Right lobe of liver (tissue), 4 donors: ENCODE measurements at regions not wholly inside any gene's neighbourhood (a gene's known extent, or its start where the extent isn't known, plus 50 kb on each side); places are given as distances from the start of the nearest gene placed in this dataset.

ENCODE experiments used
- CTCF ChIP-seq, 4 donors: fragments of 200-600 bp in 3 of 4; fragments of 450-650 bp in 1 of 4; IDR thresholded peaks; one replicate each; pipeline versions ENCODE4 v1.5.1 to v1.8.0; 2016 to 2022; ENCODE audit warnings: antibody characterized with exemption in 4 of 4, mild to moderate bottlenecking in 2 of 4
- POLR2A ChIP-seq: fragments of 450-650 bp; IDR thresholded peaks from one replicate; pipeline ENCODE4 v1.6.1; 2017; ENCODE audit warnings: antibody characterized with exemption, mild to moderate bottlenecking
- donor health status: DM: no; HTN: no; CAD: no.
- donor health status: DM: no; HTN: no; CAD: no.
- donor health status: DM: no; HTN: yes; CAD: no.

- TF ChIP-seq CTCF (IDR thresholded peaks at IDR 0.05) (no peak), POLR2A (no peak)
These were observed 274.5 kb upstream of the PPP2R2D start for GRCh38 chr10:131626274-131626673.
